WTC11 (cell line): ENCODE measurements at regions not wholly inside any gene's neighbourhood (a gene's known extent, or its start where the extent isn't known, plus 50 kb on each side); places are given as distances from the start of the nearest gene placed in this dataset.

Experiments
- ATAC-seq: fragments of 200-7000 bp; cut with Tn5 transposase; 2 replicates; pipeline ENCODE4 v1.10.0; 2021; ENCODE audit warnings: mild to moderate bottlenecking, moderate library complexity
- CTCF ChIA-PET: fragments of 300-600 bp; sonication (Branson Sonifier 250); formaldehyde crosslinking; loops from one replicate; lab custom pipeline; 2021; ENCODE audit warnings: antibody characterized with exemption; lab: Charles Lee
- POLR2A ChIA-PET: fragments of 350-600 bp; sonication (Branson Sonifier 250); formaldehyde crosslinking; loops from one replicate; lab custom pipeline; 2021; ENCODE audit warnings: antibody characterized with exemption; lab: Charles Lee
- DNase-seq: peaks from one replicate; pipeline ENCODE4 v3.0.0; 2021; ENCODE audit warnings: low spot score
- H3K27ac Mint-ChIP-seq: 2 replicates; pipeline ENCODE4 v1.8.0; 2021; ENCODE audit warnings: mixed read lengths
- H3K27me3 Mint-ChIP-seq: 2 replicates; pipeline ENCODE4 v1.8.0; 2021; ENCODE audit warnings: low read depth, mild to moderate bottlenecking, moderate library complexity, mixed read lengths
- H3K36me3 Mint-ChIP-seq: 2 replicates; pipeline ENCODE4 v1.8.0; 2021; ENCODE audit warnings: mixed read lengths
- H3K4me1 Mint-ChIP-seq: 2 replicates; pipeline ENCODE4 v1.8.0; 2022; ENCODE audit warnings: mixed read lengths
- H3K4me3 Mint-ChIP-seq: 2 replicates; pipeline ENCODE4 v1.8.0; 2021; ENCODE audit warnings: mild to moderate bottlenecking, moderate library complexity, mixed read lengths
- H3K9me3 Mint-ChIP-seq: 2 replicates; pipeline ENCODE4 v1.8.0; 2021; ENCODE audit warnings: mixed read lengths
- AFF4 ChIP-seq: sonication (generic); formaldehyde crosslinking; IDR thresholded peaks from 2 replicates; pipeline ENCODE4 v1.8.1; 2023; ENCODE audit warnings: mild to moderate bottlenecking, missing genetic modification reagents, borderline replicate concordance
- ATF2 ChIP-seq: sonication (generic); formaldehyde crosslinking; IDR thresholded peaks from 2 replicates; pipeline ENCODE4 v1.8.1; 2022; ENCODE audit warnings: low read depth, missing genetic modification reagents, borderline replicate concordance
- CBFB ChIP-seq: sonication (generic); formaldehyde crosslinking; IDR thresholded peaks from 2 replicates; pipeline ENCODE4 v1.8.1; 2022; ENCODE audit warnings: mild to moderate bottlenecking, low read depth, missing genetic modification reagents
- E2F4 ChIP-seq: sonication (generic); formaldehyde crosslinking; IDR thresholded peaks from 2 replicates; pipeline ENCODE4 v1.8.1; 2022; ENCODE audit warnings: low read depth, mild to moderate bottlenecking, moderate library complexity, missing genetic modification reagents, borderline replicate concordance
- E2F5 ChIP-seq: sonication (generic); formaldehyde crosslinking; IDR thresholded peaks from 2 replicates; pipeline ENCODE4 v1.8.1; 2022; ENCODE audit warnings: mild to moderate bottlenecking, moderate library complexity, missing genetic modification reagents
- ESRRA ChIP-seq: sonication (generic); formaldehyde crosslinking; IDR thresholded peaks from 2 replicates; pipeline ENCODE4 v1.8.1; 2022; ENCODE audit warnings: mild to moderate bottlenecking, missing genetic modification reagents, borderline replicate concordance
- ETV6 ChIP-seq: sonication (generic); formaldehyde crosslinking; IDR thresholded peaks from 2 replicates; pipeline ENCODE4 v1.8.1; 2022; ENCODE audit warnings: mild to moderate bottlenecking, missing genetic modification reagents
- FOXJ3 ChIP-seq: sonication (generic); formaldehyde crosslinking; IDR thresholded peaks from 2 replicates; pipeline ENCODE4 v1.9.0; 2021; ENCODE audit warnings: missing genetic modification reagents, mild to moderate bottlenecking, borderline replicate concordance
- GRHL2 ChIP-seq: fragments of 250-450 bp; sonication (Bioruptor Pico); IDR thresholded peaks from 2 replicates; pipeline ENCODE4 v1.8.0; 2022; ENCODE audit warnings: mild to moderate bottlenecking, moderate library complexity; ENCODE audit not compliant: insufficient replicate concordance, severe bottlenecking
- JAZF1 ChIP-seq: fragments of 250-450 bp; sonication (Bioruptor Pico); IDR thresholded peaks from 2 replicates; pipeline ENCODE4 v1.9.0; 2021; ENCODE audit warnings: moderate library complexity, mild to moderate bottlenecking, inconsistent platforms
- MAX ChIP-seq: sonication (generic); formaldehyde crosslinking; IDR thresholded peaks from 2 replicates; pipeline ENCODE4 v1.8.0; 2022; ENCODE audit warnings: mild to moderate bottlenecking, missing genetic modification reagents
- MLX ChIP-seq: sonication (generic); formaldehyde crosslinking; IDR thresholded peaks from 2 replicates; pipeline ENCODE4 v1.8.1; 2023; ENCODE audit warnings: mild to moderate bottlenecking, missing genetic modification reagents, moderate library complexity
- MYBL2 ChIP-seq: sonication (generic); formaldehyde crosslinking; IDR thresholded peaks from 2 replicates; pipeline ENCODE4 v1.8.1; 2023; ENCODE audit warnings: mild to moderate bottlenecking, moderate library complexity, missing genetic modification reagents
- SMAD4 ChIP-seq: sonication (generic); formaldehyde crosslinking; IDR thresholded peaks from 2 replicates; pipeline ENCODE4 v1.8.0; 2022; ENCODE audit warnings: mild to moderate bottlenecking, missing genetic modification reagents
- SOX15 ChIP-seq: fragments of 250-450 bp; sonication (Bioruptor Pico); IDR thresholded peaks from 2 replicates; pipeline ENCODE4 v1.9.0; 2021; ENCODE audit warnings: mild to moderate bottlenecking
- TEAD1 ChIP-seq: sonication (generic); formaldehyde crosslinking; IDR thresholded peaks from 2 replicates; pipeline ENCODE4 v1.8.0; 2022; ENCODE audit warnings: mild to moderate bottlenecking, missing genetic modification reagents
- ZNF219 ChIP-seq: sonication (generic); formaldehyde crosslinking; IDR thresholded peaks from 2 replicates; pipeline ENCODE4 v1.8.0; 2023; ENCODE audit warnings: missing genetic modification reagents, mild to moderate bottlenecking, borderline replicate concordance
- ZNF396 ChIP-seq: fragments of 250-450 bp; sonication (Bioruptor Pico); IDR thresholded peaks from 2 replicates; pipeline ENCODE4 v1.8.0; 2021; ENCODE audit warnings: mild to moderate bottlenecking, moderate library complexity, borderline replicate concordance
- ZNF423 ChIP-seq: fragments of 250-450 bp; sonication (Bioruptor Pico); IDR thresholded peaks from 2 replicates; pipeline ENCODE4 v2.1.2; 2022; ENCODE audit warnings: mild to moderate bottlenecking, moderate library complexity
- ZNF425 ChIP-seq: fragments of 250-450 bp; sonication (Bioruptor Pico); conservative IDR thresholded peaks from 2 replicates; pipeline ENCODE4 v1.9.0; 2021; ENCODE audit warnings: mild to moderate bottlenecking

GRCh38 chr2:42112418-42112817, 56.7 kb upstream of the EML4 start (continued):
- no peak for TF ChIP-seq ZNF396 (CRISPR knock-in tag)
- no peak for TF ChIP-seq MLX (CRISPR knock-in tag)
- TF ChIP-seq AFF4 = no peak
- TF ChIP-seq MAX (CRISPR knock-in tag) = no peak
- TF ChIP-seq ZNF219 (CRISPR knock-in tag) = no peak
- no peak for TF ChIP-seq SMAD4 (CRISPR knock-in tag)
- no peak for TF ChIP-seq SOX15
- TF ChIP-seq E2F5 (CRISPR knock-in tag) = no peak
- no peak for TF ChIP-seq CBFB (CRISPR knock-in tag)
- TF ChIP-seq FOXJ3 (CRISPR knock-in tag) = no peak
- no peak for TF ChIP-seq TEAD1 (CRISPR knock-in tag)
- TF ChIP-seq ESRRA (CRISPR knock-in tag) = no peak
- no peak for TF ChIP-seq JAZF1 (CRISPR knock-in tag)
- no peak for TF ChIP-seq E2F4 (CRISPR knock-in tag)
- no peak for TF ChIP-seq ATF2 (CRISPR knock-in tag)

GRCh38 chr2:42113452-42113851, 55.7 kb upstream of the EML4 start:
- Mint-ChIP-seq H3K36me3 (no peaks in the 10 kb centered on the region), H3K27me3 (no peaks in the 10 kb centered on the region; the same call in 1 of the 2 replicates), H3K27ac (peak overlapping the region; percentile 54; the same call in 1 of the 2 replicates), H3K9me3 (no peaks in the 10 kb centered on the region), H3K4me1 (peaks cover 20% of the 10 kb centered on the region), H3K4me3 (no peak overlapping the region)
- ChIA-PET POLR2A (interaction anchor here (0.6 to 0.8 kb wide), 3 partner anchors 8 to 66 kb away, joined by 3 read pairs; no protein-coding TSS in a partner anchor), CTCF (no interaction called here)
- ATAC-seq (peak; percentile 33; the same call in 1 of the 2 replicates), DNase-seq (no peak)
- TF ChIP-seq GRHL2 (CRISPR knock-in tag) = no peak
- TF ChIP-seq E2F4 (CRISPR knock-in tag) = no peak
- TF ChIP-seq MAX (CRISPR knock-in tag) = no peak
- TF ChIP-seq ESRRA (CRISPR knock-in tag) = no peak
- no peak for TF ChIP-seq ZNF425
- no peak for TF ChIP-seq ZNF423 (CRISPR knock-in tag)
- TF ChIP-seq ETV6 (CRISPR knock-in tag) = no peak
- no peak for TF ChIP-seq MYBL2 (CRISPR knock-in tag)
